ENCODE measurements at regions not wholly inside any gene's neighbourhood (a gene's known extent, or its start where the extent isn't known, plus 50 kb on each side); places are given as distances from the start of the nearest gene placed in this dataset.

DNA sequence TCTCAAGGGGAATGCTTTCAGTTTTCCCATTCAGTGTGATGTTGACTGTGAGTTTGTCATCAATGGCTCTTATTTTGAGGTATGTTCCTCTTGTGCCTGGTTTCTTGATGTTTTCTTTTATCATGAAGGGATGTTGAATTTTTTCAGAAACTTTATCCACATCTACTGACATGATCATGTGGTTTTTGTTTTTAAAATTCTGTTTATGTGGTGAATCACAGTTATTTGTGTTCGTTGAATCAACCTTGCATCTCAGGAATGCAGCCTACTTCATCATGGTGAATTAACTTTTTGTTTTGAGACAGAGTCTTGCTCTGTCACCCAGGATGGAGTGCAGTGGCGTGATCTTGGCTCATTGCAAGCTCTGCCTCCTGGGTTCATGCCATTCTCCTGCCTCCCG is 263.1 kb upstream of the KLF3 start:
- no peaks in the 10 kb centered on the region for H3K36me3 ChIP-seq (ENCODE audit: control insufficient read depth, insufficient read depth, low read length)
- H4K20me1 ChIP-seq (replicated peaks; ENCODE audit: control insufficient read depth, insufficient read depth, low read length) = no peaks in the 10 kb centered on the region
- no peaks in the 10 kb centered on the region for H3K79me2 ChIP-seq (ENCODE audit: control insufficient read depth, insufficient read depth, low read length)
- H3K27me3 ChIP-seq (ENCODE audit: control insufficient read depth in 2 of 2, insufficient read depth in 2 of 2, low read length in 2 of 2) = no peaks in the 10 kb centered on the region
- DNase-seq (ENCODE audit: extremely low read depth in 1 of 4, low spot score in 3 of 4) (no peak), FAIRE-seq (no peak), ATAC-seq (no peak)
- no TSS peak for BruUV-seq (replicated peaks)
- no peaks in the 10 kb centered on the region for H3K9me3 ChIP-seq (replicated peaks; ENCODE audit: control insufficient read depth, insufficient read depth, low read depth, low read length)
- no peaks in the 10 kb centered on the region for H3K9me1 ChIP-seq (ENCODE audit: control insufficient read depth, insufficient read depth, low read length)
- WGBS (ENCODE audit: insufficient coverage, low coverage, missing lambda C conversion rate) = 56% methylated on average over 3 of the region's 3 CpGs
- no peak overlapping the region for H3K27ac ChIP-seq (ENCODE audit: extremely low read depth, low read depth, low read length)
- no peak overlapping the region for H3K4me2 ChIP-seq (ENCODE audit: insufficient read depth, low read length)
- H3K4me3 ChIP-seq = no peak overlapping the region
- H3K9ac ChIP-seq (ENCODE audit: insufficient read depth in 1 of 2, low read depth in 2 of 2, low read length in 2 of 2) = no peak overlapping the region
- peaks cover 0 to 9% of the 10 kb centered on the region in 2 experiments; a peak in 2 of 5 replicates for H3K4me1 ChIP-seq (replicated peaks in 1 of 2; ENCODE audit: control insufficient read depth in 2 of 2, insufficient read depth in 2 of 2, low read length in 2 of 2)
- H2AFZ ChIP-seq (ENCODE audit: low read depth, low read length) = no peak overlapping the region
- intact Hi-C loops (cut with micrococcal nuclease) (no loop called here), in situ Hi-C loops (cut with MboI) (no loop called here)
- TF ChIP-seq, protein P1, sequence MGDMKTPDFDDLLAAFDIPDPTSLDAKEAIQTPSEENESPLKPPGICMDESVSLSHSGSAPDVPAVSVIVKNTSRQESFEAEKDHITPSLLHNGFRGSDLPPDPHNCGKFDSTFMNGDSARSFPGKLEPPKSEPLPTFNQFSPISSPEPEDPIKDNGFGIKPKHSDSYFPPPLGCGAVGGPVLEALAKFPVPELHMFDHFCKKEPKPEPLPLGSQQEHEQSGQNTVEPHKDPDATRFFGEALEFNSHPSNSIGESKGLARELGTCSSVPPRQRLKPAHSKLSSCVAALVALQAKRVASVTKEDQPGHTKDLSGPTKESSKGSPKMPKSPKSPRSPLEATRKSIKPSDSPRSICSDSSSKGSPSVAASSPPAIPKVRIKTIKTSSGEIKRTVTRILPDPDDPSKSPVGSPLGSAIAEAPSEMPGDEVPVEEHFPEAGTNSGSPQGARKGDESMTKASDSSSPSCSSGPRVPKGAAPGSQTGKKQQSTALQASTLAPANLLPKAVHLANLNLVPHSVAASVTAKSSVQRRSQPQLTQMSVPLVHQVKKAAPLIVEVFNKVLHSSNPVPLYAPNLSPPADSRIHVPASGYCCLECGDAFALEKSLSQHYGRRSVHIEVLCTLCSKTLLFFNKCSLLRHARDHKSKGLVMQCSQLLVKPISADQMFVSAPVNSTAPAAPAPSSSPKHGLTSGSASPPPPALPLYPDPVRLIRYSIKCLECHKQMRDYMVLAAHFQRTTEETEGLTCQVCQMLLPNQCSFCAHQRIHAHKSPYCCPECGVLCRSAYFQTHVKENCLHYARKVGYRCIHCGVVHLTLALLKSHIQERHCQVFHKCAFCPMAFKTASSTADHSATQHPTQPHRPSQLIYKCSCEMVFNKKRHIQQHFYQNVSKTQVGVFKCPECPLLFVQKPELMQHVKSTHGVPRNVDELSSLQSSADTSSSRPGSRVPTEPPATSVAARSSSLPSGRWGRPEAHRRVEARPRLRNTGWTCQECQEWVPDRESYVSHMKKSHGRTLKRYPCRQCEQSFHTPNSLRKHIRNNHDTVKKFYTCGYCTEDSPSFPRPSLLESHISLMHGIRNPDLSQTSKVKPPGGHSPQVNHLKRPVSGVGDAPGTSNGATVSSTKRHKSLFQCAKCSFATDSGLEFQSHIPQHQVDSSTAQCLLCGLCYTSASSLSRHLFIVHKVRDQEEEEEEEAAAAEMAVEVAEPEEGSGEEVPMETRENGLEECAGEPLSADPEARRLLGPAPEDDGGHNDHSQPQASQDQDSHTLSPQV (IDR thresholded peaks at IDR 0.05) = no peak
- no peak for TF ChIP-seq ARID1B (IDR thresholded peaks at IDR 0.05)
- TF ChIP-seq RBM17 (IDR thresholded peaks at IDR 0.05; ENCODE audit: borderline replicate concordance, low read depth, low read length) = no peak
- TF ChIP-seq, protein P2, sequence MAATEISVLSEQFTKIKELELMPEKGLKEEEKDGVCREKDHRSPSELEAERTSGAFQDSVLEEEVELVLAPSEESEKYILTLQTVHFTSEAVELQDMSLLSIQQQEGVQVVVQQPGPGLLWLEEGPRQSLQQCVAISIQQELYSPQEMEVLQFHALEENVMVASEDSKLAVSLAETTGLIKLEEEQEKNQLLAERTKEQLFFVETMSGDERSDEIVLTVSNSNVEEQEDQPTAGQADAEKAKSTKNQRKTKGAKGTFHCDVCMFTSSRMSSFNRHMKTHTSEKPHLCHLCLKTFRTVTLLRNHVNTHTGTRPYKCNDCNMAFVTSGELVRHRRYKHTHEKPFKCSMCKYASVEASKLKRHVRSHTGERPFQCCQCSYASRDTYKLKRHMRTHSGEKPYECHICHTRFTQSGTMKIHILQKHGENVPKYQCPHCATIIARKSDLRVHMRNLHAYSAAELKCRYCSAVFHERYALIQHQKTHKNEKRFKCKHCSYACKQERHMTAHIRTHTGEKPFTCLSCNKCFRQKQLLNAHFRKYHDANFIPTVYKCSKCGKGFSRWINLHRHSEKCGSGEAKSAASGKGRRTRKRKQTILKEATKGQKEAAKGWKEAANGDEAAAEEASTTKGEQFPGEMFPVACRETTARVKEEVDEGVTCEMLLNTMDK (IDR thresholded peaks at IDR 0.05; ENCODE audit: borderline replicate concordance, insufficient read depth, low read depth, low read length, poor library complexity, severe bottlenecking) = no peak
- no peak for TF ChIP-seq YBX1 (IDR thresholded peaks at IDR 0.05)
- TF ChIP-seq PTRF (tag; IDR thresholded peaks at IDR 0.05) = no peak
- TF ChIP-seq, protein P3, sequence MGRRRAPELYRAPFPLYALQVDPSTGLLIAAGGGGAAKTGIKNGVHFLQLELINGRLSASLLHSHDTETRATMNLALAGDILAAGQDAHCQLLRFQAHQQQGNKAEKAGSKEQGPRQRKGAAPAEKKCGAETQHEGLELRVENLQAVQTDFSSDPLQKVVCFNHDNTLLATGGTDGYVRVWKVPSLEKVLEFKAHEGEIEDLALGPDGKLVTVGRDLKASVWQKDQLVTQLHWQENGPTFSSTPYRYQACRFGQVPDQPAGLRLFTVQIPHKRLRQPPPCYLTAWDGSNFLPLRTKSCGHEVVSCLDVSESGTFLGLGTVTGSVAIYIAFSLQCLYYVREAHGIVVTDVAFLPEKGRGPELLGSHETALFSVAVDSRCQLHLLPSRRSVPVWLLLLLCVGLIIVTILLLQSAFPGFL (CRISPR knock-in tag; IDR thresholded peaks at IDR 0.05) = no peak
- POLR2A ChIA-PET = no interaction called here
- CTCF ChIA-PET (ENCODE audit: low intra/inter-chr PET ratio) = no interaction called here

All from K562 (cell line).